BE2C (cell line): ENCODE measurements at regions not wholly inside any gene's neighbourhood (a gene's known extent, or its start where the extent isn't known, plus 50 kb on each side); places are given as distances from the start of the nearest gene placed in this dataset.

Experiments
- DNase-seq: peaks from one replicate; pipeline ENCODE4 v3.0.0-alpha.2; 2020
- H3K27me3 ChIP-seq: fragments of 250-450 bp; sonication (Bioruptor Pico); 2 replicates; pipeline ENCODE4 v1.5.1; 2020; ENCODE audit warnings: mild to moderate bottlenecking
- H3K36me3 ChIP-seq: fragments of 250-450 bp; sonication (Bioruptor Pico); 2 replicates; pipeline ENCODE4 v1.5.1; 2020; ENCODE audit warnings: mild to moderate bottlenecking
- H3K4me1 ChIP-seq: fragments of 250-450 bp; sonication (Bioruptor Pico); 2 replicates; pipeline ENCODE4 v1.5.1; 2020
- H3K4me3 ChIP-seq: 2 replicates; pipeline ENCODE4 v1.5.1; 2011; ENCODE audit warnings: low read depth, low read length
- H3K9me3 ChIP-seq: fragments of 250-450 bp; sonication (Bioruptor Pico); 2 replicates; pipeline ENCODE4 v1.5.1; 2020
- TF ChIP-seq, protein P1 (sequence below): IDR thresholded peaks from 2 replicates; pipeline ENCODE4 v1.5.1; 2012; ENCODE audit warnings: mild to moderate bottlenecking, low read depth, low read length

DNA sequence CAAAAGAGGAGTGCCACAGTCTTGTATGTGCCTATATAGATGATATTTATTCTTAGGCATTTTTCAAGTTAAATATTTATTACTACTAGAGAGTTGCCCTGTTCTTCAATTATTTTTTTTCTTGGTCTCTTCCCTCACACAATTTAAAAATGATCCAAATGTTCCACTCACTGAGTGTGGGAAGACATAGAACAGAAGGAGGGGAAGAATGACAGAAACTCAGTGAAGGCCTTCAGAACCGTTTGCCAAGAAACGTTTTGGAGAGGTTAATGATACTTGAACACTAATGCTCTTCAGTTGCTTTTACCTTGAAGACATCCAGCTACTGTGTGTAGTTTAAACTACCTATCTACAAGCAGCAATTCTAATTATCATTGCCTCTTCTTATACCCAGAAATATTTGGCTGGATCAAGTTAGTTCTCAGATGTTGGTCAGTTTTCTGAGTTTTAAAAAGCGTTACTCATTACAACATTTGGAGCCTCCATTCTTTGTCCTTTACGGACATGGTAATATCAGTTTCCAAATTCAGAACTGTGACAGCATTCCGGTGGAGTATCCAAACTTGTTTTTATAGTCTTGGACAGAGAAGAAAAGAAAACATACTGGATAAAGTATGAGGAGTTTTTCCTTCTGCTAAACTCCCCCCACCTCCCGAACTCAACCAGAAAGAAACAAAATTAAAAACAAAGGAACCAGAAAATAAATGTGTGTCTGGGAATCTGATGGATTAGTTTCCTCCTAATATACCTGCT is 389.7 kb downstream of the SPRY1 start:
- Histone ChIP-seq H3K4me3 (no peak overlapping the region), H3K27me3 (no peaks in the 10 kb centered on the region), H3K4me1 (no peaks in the 10 kb centered on the region), H3K9me3 (no peaks in the 10 kb centered on the region), H3K36me3 (no peaks in the 10 kb centered on the region)
- no peak for DNase-seq
- TF ChIP-seq, protein P1, sequence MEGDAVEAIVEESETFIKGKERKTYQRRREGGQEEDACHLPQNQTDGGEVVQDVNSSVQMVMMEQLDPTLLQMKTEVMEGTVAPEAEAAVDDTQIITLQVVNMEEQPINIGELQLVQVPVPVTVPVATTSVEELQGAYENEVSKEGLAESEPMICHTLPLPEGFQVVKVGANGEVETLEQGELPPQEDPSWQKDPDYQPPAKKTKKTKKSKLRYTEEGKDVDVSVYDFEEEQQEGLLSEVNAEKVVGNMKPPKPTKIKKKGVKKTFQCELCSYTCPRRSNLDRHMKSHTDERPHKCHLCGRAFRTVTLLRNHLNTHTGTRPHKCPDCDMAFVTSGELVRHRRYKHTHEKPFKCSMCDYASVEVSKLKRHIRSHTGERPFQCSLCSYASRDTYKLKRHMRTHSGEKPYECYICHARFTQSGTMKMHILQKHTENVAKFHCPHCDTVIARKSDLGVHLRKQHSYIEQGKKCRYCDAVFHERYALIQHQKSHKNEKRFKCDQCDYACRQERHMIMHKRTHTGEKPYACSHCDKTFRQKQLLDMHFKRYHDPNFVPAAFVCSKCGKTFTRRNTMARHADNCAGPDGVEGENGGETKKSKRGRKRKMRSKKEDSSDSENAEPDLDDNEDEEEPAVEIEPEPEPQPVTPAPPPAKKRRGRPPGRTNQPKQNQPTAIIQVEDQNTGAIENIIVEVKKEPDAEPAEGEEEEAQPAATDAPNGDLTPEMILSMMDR = no peak

GRCh38 chr4:123786920-123787319 is 390.3 kb downstream of the SPRY1 start:
- Histone ChIP-seq H3K27me3 (no peaks in the 10 kb centered on the region), H3K36me3 (no peaks in the 10 kb centered on the region), H3K9me3 (no peaks in the 10 kb centered on the region), H3K4me3 (no peak overlapping the region), H3K4me1 (no peaks in the 10 kb centered on the region)
- TF ChIP-seq, protein P1 = no peak
- no peak for DNase-seq

DNA sequence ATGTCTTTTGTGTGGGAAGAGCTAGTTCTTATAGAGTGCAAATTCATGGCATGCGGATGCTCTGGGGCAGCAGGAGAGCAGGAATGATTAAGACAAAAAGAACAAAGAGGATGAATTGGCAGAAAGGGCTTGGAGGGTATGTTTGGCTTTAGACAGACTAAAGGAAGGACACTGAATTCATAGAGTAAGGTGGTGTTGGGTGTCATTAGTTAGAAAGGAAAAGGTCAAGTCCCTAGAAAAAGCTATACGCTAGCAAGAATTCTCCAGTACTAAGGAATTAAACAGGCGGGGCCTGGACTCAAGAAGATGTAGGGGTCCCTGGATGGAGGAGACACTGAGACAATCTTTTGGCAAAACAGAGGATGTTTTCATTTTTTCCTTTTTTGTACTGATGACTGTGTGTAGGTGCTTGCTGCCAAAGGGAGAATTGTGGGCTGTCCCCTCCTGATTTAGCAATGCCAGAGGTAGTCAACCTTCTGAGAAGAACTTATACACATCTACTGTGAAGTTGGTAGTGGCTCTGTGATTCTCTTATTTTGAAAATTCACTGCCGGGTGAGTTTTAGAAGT is 391.0 kb downstream of the SPRY1 start:
- DNase-seq = no peak
- H3K36me3 ChIP-seq = no peaks in the 10 kb centered on the region
- no peaks in the 10 kb centered on the region for H3K4me1 ChIP-seq
- no peak overlapping the region for H3K4me3 ChIP-seq
- H3K27me3 ChIP-seq = no peaks in the 10 kb centered on the region
- TF ChIP-seq, protein P1 = no peak
- no peaks in the 10 kb centered on the region for H3K9me3 ChIP-seq

GRCh38 chr4:123788577-123788976 is 392.0 kb downstream of the SPRY1 start:
- no peak for DNase-seq

DNA sequence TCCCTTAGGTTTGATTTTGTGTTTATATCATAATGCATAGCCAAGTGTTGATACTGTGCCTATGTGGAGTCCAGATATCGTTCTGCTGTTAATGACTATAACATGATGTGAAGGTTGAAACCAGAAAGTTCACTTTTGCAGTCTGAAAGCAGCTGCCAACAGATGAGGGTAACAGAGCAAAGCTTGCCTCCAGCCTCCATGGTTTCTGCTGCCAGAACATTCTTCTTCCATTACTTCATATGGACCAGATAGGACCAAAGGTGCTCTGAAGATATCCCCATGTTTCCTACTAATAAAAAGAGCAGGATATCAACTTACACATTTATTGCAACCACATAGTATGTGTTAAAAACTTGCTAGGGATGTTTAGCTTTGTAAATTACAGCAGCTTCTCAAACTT is 394.1 kb downstream of the SPRY1 start:
- Histone ChIP-seq H3K4me3 (no peak overlapping the region), H3K9me3 (no peaks in the 10 kb centered on the region), H3K36me3 (no peaks in the 10 kb centered on the region), H3K4me1 (no peaks in the 10 kb centered on the region), H3K27me3 (no peaks in the 10 kb centered on the region)
- no peak for DNase-seq
- TF ChIP-seq, protein P1 = no peak

More at GRCh38 chr4:123788577-123788976, 392.0 kb downstream of the SPRY1 start:
- Histone ChIP-seq H3K36me3 (no peaks in the 10 kb centered on the region), H3K4me3 (no peak overlapping the region), H3K4me1 (no peaks in the 10 kb centered on the region), H3K27me3 (no peaks in the 10 kb centered on the region), H3K9me3 (no peaks in the 10 kb centered on the region)
- TF ChIP-seq, protein P1 = no peak

GRCh38 chr4:123802082-123802645 is 405.6 kb downstream of the SPRY1 start:
- Histone ChIP-seq H3K4me3 (no peak overlapping the region), H3K27me3 (no peaks in the 10 kb centered on the region), H3K9me3 (no peaks in the 10 kb centered on the region), H3K4me1 (no peaks in the 10 kb centered on the region), H3K36me3 (no peaks in the 10 kb centered on the region)
- TF ChIP-seq, protein P1 = no peak
- DNase-seq = no peak
